OCI-LY3 (cell line): ENCODE measurements at regions not wholly inside any gene's neighbourhood (a gene's known extent, or its start where the extent isn't known, plus 50 kb on each side); places are given as distances from the start of the nearest gene placed in this dataset.

ENCODE experiments used
- CTCF ChIP-seq: fragments of 200-600, 300-600 bp; sonication (generic); IDR thresholded peaks from 2 replicates; pipeline ENCODE4 v1.5.1; 2014; ENCODE audit warnings: antibody characterized with exemption, low read length, low read depth
- EZH2phosphoT487 ChIP-seq: fragments of 200-600 bp; shearing (Covaris generic); IDR thresholded peaks from 2 replicates; pipeline ENCODE4 v1.6.1; 2018; ENCODE audit warnings: antibody characterized with exemption, mixed run types, low read depth

GRCh38 chr14:76956316-76957090, 72.0 kb downstream of the IRF2BPL start:
- TF ChIP-seq CTCF (no peak), EZH2phosphoT487 (no peak)
